HUES48 (cell line): ENCODE measurements at regions not wholly inside any gene's neighbourhood (a gene's known extent, or its start where the extent isn't known, plus 50 kb on each side); places are given as distances from the start of the nearest gene placed in this dataset.

ENCODE experiments used
- H3K27ac ChIP-seq: one replicate; pipeline ENCODE4 v1.7.0; 2013; ENCODE audit warnings: low read depth, low read length, inconsistent platforms
- H3K27me3 ChIP-seq: 2 replicates; pipeline ENCODE4 v1.6.1; 2013; ENCODE audit warnings: mild to moderate bottlenecking, low read length; ENCODE audit not compliant: control insufficient read depth, insufficient read depth
- H3K36me3 ChIP-seq: 2 replicates; pipeline ENCODE4 v1.6.1; 2013; ENCODE audit warnings: low read length; ENCODE audit not compliant: control insufficient read depth, insufficient read depth
- H3K4me1 ChIP-seq: 2 replicates; pipeline ENCODE4 v1.6.1; 2013; ENCODE audit warnings: mild to moderate bottlenecking, low read length; ENCODE audit not compliant: control insufficient read depth, insufficient read depth
- H3K4me3 ChIP-seq: 2 replicates; pipeline ENCODE4 v1.5.1; 2013; ENCODE audit warnings: mild to moderate bottlenecking, low read depth, low read length
- H3K9ac ChIP-seq: 2 replicates; pipeline ENCODE4 v1.6.1; 2013; ENCODE audit warnings: mild to moderate bottlenecking, low read depth, low read length, moderate library complexity
- H3K9me3 ChIP-seq: 2 replicates; pipeline ENCODE4 v1.6.1; 2013; ENCODE audit warnings: low read length; ENCODE audit not compliant: control insufficient read depth, insufficient read depth

GRCh38 chr10:44435196-44435595, 50.3 kb upstream of the CXCL12 start:
- no peaks in the 10 kb centered on the region for H3K27me3 ChIP-seq
- peaks cover 9% of the 10 kb centered on the region for H3K9me3 ChIP-seq
- no peak overlapping the region for H3K27ac ChIP-seq
- H3K9ac ChIP-seq, result no peak overlapping the region
- H3K4me1 ChIP-seq, result no peaks in the 10 kb centered on the region
- H3K4me3 ChIP-seq, result no peak overlapping the region
- H3K36me3 ChIP-seq, result no peaks in the 10 kb centered on the region

DNA sequence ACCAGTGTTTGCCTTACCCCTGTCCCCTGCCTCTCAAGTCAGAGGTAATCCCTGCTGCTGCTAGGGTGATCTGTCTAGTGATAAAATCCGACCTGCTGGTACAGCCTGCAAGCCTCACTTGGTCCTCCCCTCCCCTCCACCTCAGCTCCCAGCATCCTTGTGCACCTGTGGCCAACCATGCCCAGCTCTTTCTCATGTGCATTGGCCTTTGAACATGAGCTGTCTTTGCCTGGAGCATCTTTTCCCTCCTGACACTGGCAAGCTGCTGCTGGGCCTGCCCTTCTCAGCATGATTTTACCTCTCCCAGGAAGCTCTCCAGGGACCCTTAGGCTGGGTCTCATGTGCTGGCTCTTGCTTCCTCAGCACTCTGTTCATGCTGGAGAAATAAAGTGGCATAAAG, 51.3 kb upstream of the CXCL12 start:
- Histone ChIP-seq H3K27ac (no peak overlapping the region), H3K27me3 (no peaks in the 10 kb centered on the region), H3K4me3 (no peak overlapping the region), H3K9me3 (peaks cover 6% of the 10 kb centered on the region), H3K36me3 (no peaks in the 10 kb centered on the region), H3K4me1 (no peaks in the 10 kb centered on the region), H3K9ac (no peak overlapping the region)

DNA sequence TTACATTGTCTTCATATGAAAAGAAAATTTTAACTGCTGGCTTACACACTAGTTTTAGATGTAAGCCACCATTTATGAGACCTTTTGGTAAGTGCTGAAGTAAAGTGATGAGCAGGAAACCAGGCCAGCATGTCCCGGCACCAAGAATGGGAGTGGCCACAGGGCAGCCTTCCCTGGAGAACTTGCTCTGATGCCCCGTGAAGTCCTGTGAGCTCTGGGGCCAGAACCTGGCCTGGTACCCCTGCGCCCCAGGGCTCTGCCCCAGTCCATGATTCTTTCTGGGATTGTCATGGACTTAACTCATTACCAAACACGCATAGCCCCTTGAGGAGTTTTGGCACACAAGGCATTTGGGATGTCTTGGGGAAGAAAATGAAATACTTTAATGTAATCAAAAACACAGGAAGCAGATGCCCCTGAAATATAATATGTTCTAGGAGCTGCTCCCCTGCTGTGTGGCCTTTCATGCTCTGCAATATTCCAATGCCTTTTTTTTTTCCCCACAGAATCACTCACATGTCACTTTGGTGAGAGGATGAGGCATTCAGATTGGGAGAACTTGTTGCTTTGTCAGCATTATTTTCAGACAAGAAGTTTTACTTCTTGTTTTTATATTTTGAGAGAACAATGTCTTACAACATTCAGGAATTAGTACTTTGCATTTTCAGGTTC, 53.1 kb upstream of the CXCL12 start:
- Histone ChIP-seq H3K4me3 (no peak overlapping the region), H3K9me3 (peaks cover 5% of the 10 kb centered on the region; the same call in 1 of the 2 replicates)

GRCh38 chr10:44439239-44439957, 54.5 kb upstream of the CXCL12 start:
- Histone ChIP-seq H3K9me3 (peaks cover 8% of the 10 kb centered on the region), H3K4me3 (no peak overlapping the region), H3K36me3 (no peaks in the 10 kb centered on the region), H3K4me1 (no peaks in the 10 kb centered on the region), H3K9ac (no peak overlapping the region), H3K27ac (no peak overlapping the region), H3K27me3 (no peaks in the 10 kb centered on the region)

More for the DNA sequence above, 53.1 kb upstream of the CXCL12 start:
- no peaks in the 10 kb centered on the region for H3K27me3 ChIP-seq
- no peak overlapping the region for H3K9ac ChIP-seq
- no peak overlapping the region for H3K27ac ChIP-seq
- no peaks in the 10 kb centered on the region for H3K4me1 ChIP-seq
- no peaks in the 10 kb centered on the region for H3K36me3 ChIP-seq

- Histone ChIP-seq H3K9ac (no peak overlapping the region), H3K36me3 (no peaks in the 10 kb centered on the region), H3K4me3 (no peak overlapping the region), H3K27ac (no peak overlapping the region), H3K27me3 (no peaks in the 10 kb centered on the region), H3K9me3 (peaks cover 12% of the 10 kb centered on the region), H3K4me1 (no peaks in the 10 kb centered on the region)
These were observed 55.0 kb upstream of the CXCL12 start for GRCh38 chr10:44439958-44440244.

GRCh38 chr10:44457259-44457658, 72.4 kb upstream of the CXCL12 start:
- H3K4me3 ChIP-seq, result no peak overlapping the region
- no peaks in the 10 kb centered on the region for H3K4me1 ChIP-seq
- H3K27me3 ChIP-seq, result no peaks in the 10 kb centered on the region
- no peak overlapping the region for H3K9ac ChIP-seq
- H3K36me3 ChIP-seq, result no peaks in the 10 kb centered on the region
- H3K27ac ChIP-seq, result no peak overlapping the region
- no peaks in the 10 kb centered on the region for H3K9me3 ChIP-seq

- Histone ChIP-seq H3K36me3 (no peaks in the 10 kb centered on the region), H3K4me1 (no peaks in the 10 kb centered on the region), H3K9ac (no peak overlapping the region), H3K27me3 (no peaks in the 10 kb centered on the region), H3K27ac (no peak overlapping the region), H3K9me3 (no peaks in the 10 kb centered on the region), H3K4me3 (no peak overlapping the region)
These were observed 73.9 kb upstream of the CXCL12 start for GRCh38 chr10:44458671-44459413.

GRCh38 chr10:44459671-44460070, 74.8 kb upstream of the CXCL12 start:
- Histone ChIP-seq H3K4me1 (no peaks in the 10 kb centered on the region), H3K36me3 (no peaks in the 10 kb centered on the region), H3K27me3 (no peaks in the 10 kb centered on the region), H3K9me3 (no peaks in the 10 kb centered on the region), H3K27ac (no peak overlapping the region), H3K9ac (no peak overlapping the region), H3K4me3 (no peak overlapping the region)

- no peaks in the 10 kb centered on the region for H3K9me3 ChIP-seq
- no peaks in the 10 kb centered on the region for H3K36me3 ChIP-seq
- H3K9ac ChIP-seq, result no peak overlapping the region
- H3K27ac ChIP-seq, result no peak overlapping the region
- no peak overlapping the region for H3K4me3 ChIP-seq
- H3K27me3 ChIP-seq, result no peaks in the 10 kb centered on the region
- H3K4me1 ChIP-seq, result no peaks in the 10 kb centered on the region
These were observed 75.5 kb upstream of the CXCL12 start for GRCh38 chr10:44460416-44460815.

DNA sequence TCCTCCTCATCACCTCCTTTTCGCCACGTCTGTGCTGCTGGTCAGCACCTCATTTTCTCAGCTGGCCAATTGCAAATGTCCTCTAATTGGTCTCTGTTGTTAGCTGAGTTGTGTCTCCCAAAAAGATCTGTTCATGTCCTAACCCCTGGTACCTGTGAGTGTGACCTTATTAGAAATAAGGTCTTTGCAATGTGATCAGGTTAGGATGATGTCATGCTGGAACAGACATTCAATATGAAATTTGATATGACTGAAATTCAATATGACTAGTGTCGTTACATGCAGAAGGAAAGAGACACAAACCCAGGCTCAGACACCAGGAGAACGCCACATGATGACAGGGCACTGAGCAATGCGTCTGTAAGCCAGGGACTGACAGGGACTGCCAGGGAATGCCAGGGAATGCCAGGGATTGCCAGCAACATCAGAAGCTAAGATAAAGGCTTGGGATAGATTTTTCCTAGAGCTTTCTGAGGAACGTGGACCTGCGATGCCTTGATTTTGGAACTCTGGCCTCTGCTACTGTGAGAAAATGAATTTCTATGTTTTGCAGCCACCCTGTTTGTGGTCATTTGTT, 77.5 kb upstream of the CXCL12 start:
- Histone ChIP-seq H3K9ac (no peak overlapping the region), H3K36me3 (no peaks in the 10 kb centered on the region), H3K27me3 (no peaks in the 10 kb centered on the region), H3K27ac (no peak overlapping the region), H3K9me3 (no peaks in the 10 kb centered on the region), H3K4me1 (no peaks in the 10 kb centered on the region), H3K4me3 (no peak overlapping the region)
